Dermis microvascular lymphatic vessel endothelial cell (primary cell): ENCODE measurements at regions not wholly inside any gene's neighbourhood (a gene's known extent, or its start where the extent isn't known, plus 50 kb on each side); places are given as distances from the start of the nearest gene placed in this dataset.
"Not testable (repeated sequence)": the region's sequence is repeated elsewhere in the genome, so short reads cannot be mapped to it uniquely, and the experiment has no call there.

Experiments
- DNase-seq, 2 donors: peaks; one replicate each; pipeline versions ENCODE4 v3.0.0 to v3.0.0-alpha.2; 2010; ENCODE audit warnings: low read depth in 2 of 2

DNA sequence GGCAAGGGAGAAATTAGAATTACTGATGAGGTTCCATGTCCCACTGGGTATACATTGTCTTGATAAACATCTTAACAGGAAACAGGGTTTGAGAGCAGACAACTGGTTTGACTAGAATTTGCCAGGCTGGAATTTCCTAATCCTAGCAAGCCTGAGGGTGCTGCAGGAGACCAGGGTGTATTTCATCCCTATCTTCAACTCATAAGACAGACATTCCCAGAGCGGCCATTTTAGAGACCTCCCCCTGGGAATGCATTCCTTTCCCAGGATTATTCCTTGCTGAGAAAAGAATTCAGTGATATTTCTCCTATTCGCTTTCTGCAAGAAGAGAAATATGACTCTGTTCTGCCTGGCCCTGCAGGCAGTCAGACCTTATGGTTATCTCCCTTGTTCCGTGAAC, 859.3 kb upstream of the GBE1 start:
- not testable (repeated sequence) for DNase-seq

- DNase-seq, result no peak
Measured at GRCh38 chr3:82618594-82618993, 857.1 kb upstream of the GBE1 start.

DNA sequence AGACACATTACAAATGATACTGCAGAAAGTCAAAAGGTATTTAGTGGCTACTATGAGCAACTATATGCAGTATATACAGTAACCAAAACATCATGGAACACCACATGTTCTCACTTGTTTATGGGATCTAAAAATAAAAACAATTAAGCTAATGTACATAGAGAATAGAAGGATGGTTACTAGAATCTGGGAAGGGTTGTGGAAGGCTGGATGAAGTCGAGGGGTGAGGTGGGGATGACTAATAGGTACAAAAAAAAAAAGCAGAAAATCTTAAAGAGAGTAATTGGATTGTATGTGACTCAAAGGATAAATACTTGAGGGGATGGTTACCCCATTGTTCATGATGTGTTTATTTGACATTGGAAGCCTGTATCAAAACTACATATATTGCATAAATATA, 848.8 kb upstream of the GBE1 start:
- no peak for DNase-seq

DNA sequence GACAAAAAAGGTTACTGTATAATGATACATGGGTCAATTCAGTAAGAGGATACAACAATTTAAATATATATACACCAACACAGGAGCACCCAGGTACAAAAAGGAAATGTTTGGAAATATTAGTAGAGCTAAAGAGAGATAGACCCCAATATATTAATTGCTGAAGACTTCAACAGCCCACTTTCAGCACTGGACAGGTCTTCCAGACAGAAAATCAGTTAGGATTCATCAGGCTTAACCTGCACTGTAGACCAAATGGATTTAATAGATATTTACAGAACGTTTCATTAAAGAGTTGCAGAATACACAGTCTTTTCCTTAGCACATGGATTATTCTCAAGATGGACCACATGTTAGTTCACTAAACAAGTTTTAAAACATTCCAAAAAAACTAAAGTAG, 845.9 kb upstream of the GBE1 start:
- DNase-seq, result no peak

DNA sequence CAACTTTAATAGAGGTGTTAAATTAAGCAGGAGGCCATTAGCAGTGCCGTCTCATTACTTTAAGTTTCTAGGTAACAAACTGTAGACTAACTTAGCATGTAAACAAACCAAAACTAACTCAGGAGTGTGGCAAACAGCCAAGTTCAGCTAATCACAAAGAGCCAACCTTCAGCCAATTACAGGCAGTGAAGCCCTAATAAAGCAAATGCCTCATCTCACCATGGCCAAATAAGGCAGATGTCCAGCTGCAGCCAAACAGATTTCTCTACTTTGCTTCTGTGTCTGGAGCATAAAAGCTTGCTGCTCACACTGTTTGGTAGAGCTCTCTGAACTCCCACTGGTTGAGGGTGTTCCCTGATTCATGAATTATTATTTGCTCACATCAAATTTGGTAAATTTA, 835.4 kb upstream of the GBE1 start:
- no peak for DNase-seq

DNA sequence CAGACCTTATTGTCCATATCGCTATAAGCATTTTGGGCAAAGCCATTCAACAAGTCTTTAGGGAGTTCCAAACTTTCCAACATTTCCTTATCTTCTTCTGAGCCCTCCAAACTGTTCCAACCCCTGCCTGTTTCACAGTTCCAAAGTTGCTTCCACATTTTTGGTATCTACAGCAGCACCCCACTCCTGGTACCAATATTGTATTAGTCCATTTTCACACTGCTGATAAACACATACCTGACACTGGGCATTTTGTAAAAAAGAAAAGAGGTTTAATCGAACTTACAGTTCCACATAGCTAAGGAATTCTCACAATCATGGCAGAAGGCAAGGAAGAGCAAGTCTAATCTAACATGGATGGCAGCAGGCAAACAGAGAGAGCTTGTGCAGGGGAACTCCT, 834.1 kb upstream of the GBE1 start:
- DNase-seq, result no peak

DNA sequence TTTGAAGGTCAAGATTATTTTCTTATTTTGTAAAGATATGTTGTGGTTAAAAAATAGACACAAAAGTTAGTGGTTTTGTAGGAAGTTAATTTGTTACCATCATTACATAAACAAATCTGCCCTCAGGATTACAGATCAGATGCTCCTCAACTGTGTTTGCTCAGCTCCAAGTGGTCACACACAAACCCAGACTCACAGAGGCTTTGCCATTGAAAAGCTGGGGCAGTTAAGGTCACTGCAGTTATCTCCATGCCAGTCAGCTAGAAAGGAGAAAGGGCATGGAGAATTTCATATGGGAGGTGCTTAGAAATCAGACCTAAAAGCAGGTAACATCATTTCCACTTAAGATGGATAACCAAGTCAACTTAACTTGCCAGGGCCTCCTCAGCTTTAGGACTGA, 825.7 kb upstream of the GBE1 start:
- no peak for DNase-seq

- DNase-seq, result no peak
Measured at GRCh38 chr3:82586414-82586813, 825.0 kb upstream of the GBE1 start.

GRCh38 chr3:82586002-82586401, 824.6 kb upstream of the GBE1 start:
- not testable (repeated sequence) for DNase-seq

DNA sequence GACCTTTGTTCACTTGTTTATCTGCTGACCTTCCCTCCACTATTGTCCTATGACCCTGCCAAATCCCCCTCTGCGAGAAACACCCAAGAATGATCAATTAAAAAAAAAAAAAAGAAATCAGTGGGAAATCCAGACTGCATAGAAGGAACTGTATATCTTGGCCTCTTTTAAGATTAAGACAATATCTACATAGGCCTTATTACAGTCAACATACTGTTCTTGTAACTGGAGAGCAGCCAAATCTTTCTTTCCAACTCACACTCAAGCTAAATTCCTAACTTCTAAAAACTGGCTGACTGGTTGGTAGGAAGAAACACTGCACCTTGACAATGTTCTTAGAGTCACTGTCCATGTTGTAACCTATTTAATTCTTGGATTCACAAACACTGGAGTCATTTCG, 824.1 kb upstream of the GBE1 start:
- DNase-seq, result not testable (repeated sequence)

DNA sequence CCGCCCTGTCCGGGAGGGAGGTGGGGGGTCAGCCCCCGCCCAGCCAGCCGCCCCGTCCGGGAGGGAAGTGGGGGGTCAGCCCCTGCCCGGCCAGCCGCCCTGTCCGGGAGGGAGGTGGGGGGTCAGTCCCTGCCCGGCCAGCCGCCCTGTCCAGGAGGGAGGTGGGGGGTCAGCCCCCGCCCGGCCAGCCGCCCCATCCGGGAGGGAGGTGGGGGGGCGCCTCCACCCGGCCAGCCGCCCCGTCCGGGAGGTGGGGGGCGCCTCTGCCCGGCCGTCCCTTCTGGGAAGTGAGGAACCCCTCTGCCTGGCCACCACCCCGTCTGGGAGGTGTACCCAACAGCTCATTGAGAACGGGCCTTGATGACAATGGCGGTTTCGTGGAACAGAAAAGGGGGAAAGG, 823.4 kb upstream of the GBE1 start:
- not testable (repeated sequence) for DNase-seq

GRCh38 chr3:82584415-82584814, 823.0 kb upstream of the GBE1 start:
- DNase-seq, result not testable (repeated sequence)

GRCh38 chr3:82581350-82581749, 819.9 kb upstream of the GBE1 start:
- no peak for DNase-seq

- DNase-seq, result no peak
Measured at GRCh38 chr3:82572721-82573120, 811.3 kb upstream of the GBE1 start.

DNA sequence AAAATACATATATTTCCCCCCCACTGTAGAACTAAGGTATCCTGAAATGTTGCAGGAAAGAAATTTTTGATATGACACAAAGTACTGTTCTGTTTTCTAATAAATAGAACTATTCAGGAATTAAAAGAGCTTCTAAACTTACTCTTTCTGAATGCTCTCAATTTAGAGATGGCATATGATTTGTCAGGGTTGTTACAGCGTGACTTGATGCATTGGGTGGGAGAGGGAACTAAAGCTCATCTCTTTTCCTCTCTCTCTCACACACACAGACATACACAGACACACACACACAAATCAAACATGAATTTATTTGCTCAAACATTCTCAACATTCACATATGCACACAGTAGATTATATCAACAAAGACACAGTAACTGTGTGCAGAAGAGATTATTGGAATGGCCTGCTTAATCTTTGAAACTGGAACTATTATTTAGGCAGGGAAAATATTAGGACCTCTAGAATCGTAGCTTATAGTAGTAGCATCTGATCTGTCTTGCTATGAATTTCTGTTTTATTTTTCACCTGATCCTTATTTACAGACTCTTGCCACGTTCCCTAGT, 807.4 kb upstream of the GBE1 start:
- DNase-seq, result no peak

- no peak for DNase-seq
Measured at GRCh38 chr3:82567029-82567600, 805.7 kb upstream of the GBE1 start.

DNA sequence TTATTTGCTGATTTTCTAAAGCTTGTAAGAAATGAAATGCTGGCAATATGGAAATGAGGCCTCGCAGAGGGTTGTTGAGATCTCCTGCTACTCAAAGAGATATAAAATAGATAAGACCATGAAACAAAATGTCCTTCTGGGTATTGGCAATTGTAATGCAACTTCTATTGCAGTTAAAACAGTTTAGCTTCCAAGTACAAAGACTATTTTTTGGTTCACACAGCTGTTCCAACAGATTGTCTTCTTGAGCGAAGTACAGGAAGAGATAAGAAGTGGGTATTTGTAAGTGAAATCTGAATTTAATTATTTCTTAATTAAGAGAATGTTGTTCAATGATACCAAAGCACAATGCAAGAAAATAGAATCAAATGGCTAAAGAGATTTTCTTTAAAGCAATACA, 801.5 kb upstream of the GBE1 start:
- DNase-seq, result no peak

DNA sequence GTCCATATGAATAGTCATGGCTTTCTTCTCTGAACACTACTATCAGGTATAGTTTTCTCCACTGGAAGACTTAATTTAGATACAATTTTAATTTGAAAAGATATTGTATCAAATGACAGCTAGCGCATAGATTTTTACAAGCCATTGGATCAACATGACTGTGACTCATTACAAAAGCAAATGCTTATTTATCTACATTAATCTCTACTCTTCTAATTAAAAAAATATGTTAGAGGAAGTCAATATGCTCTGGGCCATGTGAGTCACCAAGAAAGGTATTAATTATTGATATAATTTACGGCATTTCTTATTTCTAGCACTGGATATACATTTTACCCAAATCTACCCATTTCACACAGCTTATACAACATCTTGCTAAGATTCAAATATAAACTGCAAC, 800.3 kb upstream of the GBE1 start:
- no peak for DNase-seq

DNA sequence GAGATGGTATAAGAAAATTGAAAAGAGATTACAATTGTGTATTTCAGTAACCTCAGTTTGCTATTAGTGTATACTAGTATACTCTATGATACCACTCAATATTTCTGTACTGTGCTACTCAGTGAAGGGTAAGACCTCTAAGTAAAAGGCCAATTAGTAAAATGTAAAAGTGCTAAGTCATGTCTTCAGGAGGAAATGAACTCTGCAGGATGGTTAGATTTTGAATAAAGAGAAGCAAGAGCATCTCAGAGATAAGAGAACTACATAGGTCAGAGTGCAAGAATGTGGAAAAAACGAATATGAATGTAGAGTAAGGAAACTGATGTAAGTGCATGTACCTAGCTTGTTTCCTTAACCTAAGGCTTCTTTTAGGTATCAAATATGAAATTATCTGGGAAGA, 796.6 kb upstream of the GBE1 start:
- no peak for DNase-seq

GRCh38 chr3:82556113-82556512, 794.7 kb upstream of the GBE1 start:
- no peak for DNase-seq

- not testable (repeated sequence) for DNase-seq
Measured at GRCh38 chr3:82542556-82542955, 781.1 kb upstream of the GBE1 start.

DNA sequence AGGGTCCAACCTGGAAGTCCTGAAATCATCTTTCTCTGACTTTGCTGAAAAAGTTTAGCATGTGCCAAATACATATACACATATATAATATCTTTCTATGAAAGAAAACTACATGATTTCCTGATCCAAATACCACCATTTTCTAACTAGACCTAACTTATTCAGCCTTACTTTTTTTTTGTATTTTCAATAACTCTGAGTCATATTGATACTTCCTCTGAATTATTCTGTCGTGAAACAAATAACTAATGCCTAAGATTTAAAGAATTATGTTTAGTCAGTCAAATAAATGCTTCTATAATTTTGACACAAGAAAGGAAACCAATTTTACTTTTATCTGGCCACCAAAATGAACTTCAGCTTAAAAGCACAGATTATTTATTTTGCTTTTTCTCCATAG, 760.2 kb upstream of the GBE1 start:
- no peak for DNase-seq

DNA sequence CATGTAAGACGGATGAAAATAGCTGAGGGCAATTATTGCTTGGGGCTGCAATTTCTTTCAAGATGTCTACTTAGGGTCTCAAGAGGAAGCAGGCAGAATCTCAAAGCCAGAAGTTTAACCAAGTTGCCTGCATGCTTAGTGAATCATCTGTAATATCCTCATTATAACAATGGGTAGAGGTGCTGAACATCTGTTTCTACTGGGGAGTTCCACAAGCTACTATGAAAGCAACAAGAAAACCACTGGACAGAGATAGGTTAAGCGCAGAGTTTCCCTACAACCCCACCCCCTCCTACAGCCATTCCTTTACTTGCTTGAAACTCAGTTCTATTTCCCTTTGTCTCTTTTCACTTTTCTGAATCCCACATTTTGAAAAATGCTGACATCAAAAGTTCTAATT, 759.4 kb upstream of the GBE1 start:
- no peak for DNase-seq
